Left cardiac atrium (tissue), 4 donors: ENCODE measurements at regions not wholly inside any gene's neighbourhood (a gene's known extent, or its start where the extent isn't known, plus 50 kb on each side); places are given as distances from the start of the nearest gene placed in this dataset.

ENCODE experiments used
- ATAC-seq, 2 donors: fragments of 200-7000 bp; cut with Tn5 transposase; one replicate each; pipeline ENCODE4 v1.9.1; 2020; ENCODE audit warnings: mild to moderate bottlenecking in 2 of 2, moderate library complexity in 2 of 2
- DNase-seq: peaks from one replicate; pipeline ENCODE4 v3.0.0-alpha.2; 2020
- intact Hi-C, 2 donors: fragments of 100-400 bp; cut with DNase I; formaldehyde crosslinking; loops; one replicate each; pipeline versions ENCODE4 v1.14.1 to v1.15.1; 2022 to 2023
- donor health status: DM: no; HTN: yes; CAD: no.
- donor health status: DM: no; HTN: yes; CAD: no; lungs with severe emphysema.
- donor health status: DM: yes; HTN: yes; CAD: no.
- donor health status: Dilated cardiomyopathy.

DNA sequence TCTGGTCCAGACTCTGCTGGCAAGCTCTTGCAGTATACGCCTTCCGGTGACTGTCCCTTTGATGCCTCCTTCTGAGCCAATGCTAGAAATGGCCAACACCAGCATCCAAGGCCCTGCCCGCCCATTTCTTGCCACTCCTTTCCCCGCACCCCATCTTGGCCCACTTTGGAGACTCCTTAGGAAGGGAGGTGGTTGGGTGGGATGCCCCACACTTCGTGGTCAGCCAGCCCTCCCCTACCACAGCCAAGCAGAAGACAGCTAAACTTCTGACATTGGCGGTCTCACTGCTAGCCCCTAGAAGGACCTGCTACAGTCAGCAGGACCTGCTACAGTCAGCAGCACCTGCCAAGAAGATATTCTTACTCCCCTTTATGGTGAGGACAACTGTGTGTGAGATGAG, 73.5 kb upstream of the CLDN14 start:
- intact Hi-C loops: no loop called here
- ATAC-seq (no peak), DNase-seq (no peak)

- no peak for ATAC-seq
- no peak for DNase-seq
- intact Hi-C loops: no loop called here
These were observed 74.7 kb upstream of the CLDN14 start for GRCh38 chr21:36554411-36555157.

DNA sequence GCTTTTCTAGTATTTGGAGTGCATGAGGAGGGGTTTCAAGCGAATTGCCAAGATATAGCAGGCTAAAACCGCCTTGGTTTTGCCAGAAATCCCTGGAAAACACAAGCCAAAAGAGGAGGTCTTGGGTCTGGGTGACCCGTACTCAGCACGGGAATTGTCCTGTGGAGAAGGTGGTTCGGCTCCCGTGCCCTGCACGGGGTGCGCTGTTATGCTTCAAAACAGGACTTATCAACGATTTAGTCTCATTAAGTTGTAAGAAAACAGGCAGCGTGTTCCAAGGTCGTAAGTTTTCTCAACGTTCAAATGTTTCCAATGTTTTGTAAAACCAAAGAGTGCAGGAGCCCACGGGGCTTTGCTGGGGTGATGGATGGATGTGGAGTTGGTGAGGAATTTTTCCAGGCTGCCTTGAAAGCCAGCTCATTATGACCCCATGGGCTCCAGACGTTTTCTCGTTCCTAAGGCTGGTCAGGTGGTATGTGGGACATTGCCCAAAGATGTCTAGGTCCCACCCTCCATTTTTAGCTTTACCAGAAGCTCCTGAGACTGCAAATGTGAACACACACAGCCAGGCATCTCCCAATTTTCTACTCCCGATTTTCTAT, 75.4 kb upstream of the CLDN14 start:
- ATAC-seq: no peak
- intact Hi-C loops: no loop called here
- DNase-seq: no peak

DNA sequence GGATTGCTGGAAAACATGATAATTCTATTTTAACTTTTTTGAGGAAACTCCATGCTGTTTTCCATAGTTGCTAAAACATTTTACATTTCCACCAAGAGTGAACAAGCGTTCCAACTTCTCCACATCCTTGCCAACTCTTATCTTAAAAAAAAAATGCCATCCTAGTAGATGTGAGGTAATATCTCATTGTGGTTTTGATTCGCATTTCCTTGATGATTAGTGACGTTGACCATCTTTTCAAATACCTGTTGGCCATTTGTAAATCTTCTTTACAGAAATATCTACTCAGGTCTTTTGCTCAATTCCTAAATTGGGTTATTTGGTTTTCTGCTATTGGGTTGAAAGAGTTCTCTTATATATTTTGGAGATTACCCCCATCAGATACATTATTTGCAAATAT, 77.4 kb upstream of the CLDN14 start:
- DNase-seq (no peak), ATAC-seq (no peak)
- intact Hi-C loops: no loop called here

GRCh38 chr21:36560933-36561575, 81.1 kb upstream of the CLDN14 start:
- ATAC-seq (no peak), DNase-seq (no peak)
- intact Hi-C loops: no loop called here

GRCh38 chr21:36563341-36563926, 83.5 kb upstream of the CLDN14 start:
- no peak for DNase-seq
- no peak for ATAC-seq
- intact Hi-C loops: no loop called here

- intact Hi-C loops: no loop called here
- DNase-seq (no peak), ATAC-seq (no peak)
These were observed 84.7 kb upstream of the CLDN14 start for GRCh38 chr21:36564647-36565046.

DNA sequence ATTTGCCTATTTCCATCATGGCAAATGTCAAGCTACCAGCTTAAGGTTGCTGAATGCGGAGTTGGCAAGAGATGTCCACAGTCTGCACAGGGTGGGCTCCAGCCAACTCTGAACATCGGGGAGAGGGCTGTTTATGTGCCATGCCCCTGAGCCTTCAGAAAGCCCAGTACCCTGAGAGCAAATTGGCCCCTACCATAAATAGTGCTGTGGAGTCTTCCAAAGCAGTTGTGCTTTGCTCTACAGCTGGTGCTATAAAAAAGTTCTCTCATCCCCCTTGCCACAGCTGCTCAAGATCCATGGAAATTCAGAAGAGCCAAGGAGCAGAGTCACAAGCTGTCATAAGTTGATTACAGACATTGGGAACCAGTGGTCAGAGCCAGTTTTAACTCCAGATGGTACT, 85.6 kb upstream of the CLDN14 start:
- intact Hi-C loops: no loop called here
- DNase-seq (no peak), ATAC-seq (no peak)

GRCh38 chr21:36566644-36567043, 86.7 kb upstream of the CLDN14 start:
- no peak for DNase-seq
- no peak for ATAC-seq
- intact Hi-C loops: loop anchor here in 1 of 2 donors (2.0 kb wide), 1 partner anchor 38 kb away; no protein-coding TSS in a partner anchor

DNA sequence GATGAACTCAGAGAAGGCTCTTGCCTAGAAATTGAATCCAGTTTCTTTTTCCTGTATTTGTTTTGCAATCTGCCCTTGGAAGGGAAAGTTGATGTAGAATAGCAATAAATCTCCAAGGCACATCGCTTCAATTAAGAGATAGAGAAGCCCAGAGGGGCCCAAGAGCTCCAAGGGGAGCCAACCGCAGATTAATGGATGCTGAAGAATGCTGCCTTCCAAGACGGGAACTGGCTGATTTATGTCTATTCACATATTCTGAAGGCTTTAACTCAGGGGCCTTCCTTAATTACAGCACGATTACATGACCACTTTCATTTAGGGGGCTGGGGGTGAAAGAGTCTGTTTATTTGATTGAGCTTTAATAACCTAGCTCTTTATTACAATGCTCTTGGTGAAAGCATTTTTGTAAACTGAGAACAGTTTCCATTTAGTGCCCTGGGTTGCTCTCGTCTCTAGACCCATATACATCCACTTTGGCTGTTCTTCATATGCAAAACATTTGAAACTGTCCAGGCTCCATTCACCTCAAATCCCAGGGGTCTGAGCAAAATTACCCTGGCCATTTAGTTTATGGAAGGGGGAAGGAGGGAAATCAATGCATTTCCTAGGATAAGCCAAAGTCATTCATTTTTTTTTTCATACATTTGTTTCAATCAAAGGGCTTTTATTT, 87.4 kb upstream of the CLDN14 start:
- no peak for DNase-seq
- ATAC-seq: no peak
- intact Hi-C loops: loop anchor here in 1 of 2 donors (2.0 kb wide), 1 partner anchor 39 kb away; no protein-coding TSS in a partner anchor

- intact Hi-C loops: no loop called here
- no peak for DNase-seq
- no peak for ATAC-seq
These were observed 89.6 kb upstream of the CLDN14 start for GRCh38 chr21:36569511-36569910.

DNA sequence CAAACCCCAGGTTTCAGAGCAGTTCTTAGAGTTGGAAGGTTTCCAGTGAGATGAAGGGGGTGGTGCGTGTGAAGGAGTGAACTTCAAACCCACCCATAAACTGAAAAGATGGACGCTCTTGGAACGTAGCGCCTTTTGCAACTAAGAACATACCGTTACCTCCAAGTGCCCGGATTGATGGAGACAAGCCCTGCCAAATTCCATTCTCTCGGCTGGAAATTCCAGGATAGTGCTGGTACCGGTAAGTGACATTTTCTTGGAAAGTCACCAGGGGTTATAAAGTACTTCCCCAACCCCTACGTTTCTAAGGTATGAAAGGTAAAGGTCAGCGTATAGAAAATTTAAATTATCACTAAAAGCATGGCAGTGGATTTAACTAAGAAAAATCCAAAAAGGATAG, 91.6 kb upstream of the CLDN14 start:
- no peak for DNase-seq
- ATAC-seq: peak in 1 of 2 donors; percentile 67

DNA sequence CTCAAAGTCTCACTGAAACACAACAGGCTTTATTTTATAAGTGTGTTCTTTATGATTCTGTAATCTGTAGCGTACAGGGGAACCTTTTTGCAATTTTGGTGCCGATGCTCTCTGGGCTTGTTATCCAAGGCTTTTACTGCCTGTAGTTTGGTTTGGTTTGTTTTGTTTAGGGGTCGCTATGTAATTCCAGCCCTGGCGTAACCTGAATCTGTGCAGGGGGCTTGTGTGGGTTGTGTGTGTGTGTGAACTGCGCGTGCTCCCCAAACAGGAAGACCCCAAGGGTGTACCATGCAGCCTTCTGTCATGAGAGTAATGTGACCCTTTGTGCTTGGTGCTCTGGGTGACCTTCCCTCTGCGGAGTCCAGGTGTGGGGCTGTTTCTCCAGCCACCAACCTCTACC, 92.1 kb upstream of the CLDN14 start:
- DNase-seq (no peak), ATAC-seq (no peak)
- intact Hi-C loops: no loop called here

More for the DNA sequence above, 91.6 kb upstream of the CLDN14 start:
- intact Hi-C loops: no loop called here

DNA sequence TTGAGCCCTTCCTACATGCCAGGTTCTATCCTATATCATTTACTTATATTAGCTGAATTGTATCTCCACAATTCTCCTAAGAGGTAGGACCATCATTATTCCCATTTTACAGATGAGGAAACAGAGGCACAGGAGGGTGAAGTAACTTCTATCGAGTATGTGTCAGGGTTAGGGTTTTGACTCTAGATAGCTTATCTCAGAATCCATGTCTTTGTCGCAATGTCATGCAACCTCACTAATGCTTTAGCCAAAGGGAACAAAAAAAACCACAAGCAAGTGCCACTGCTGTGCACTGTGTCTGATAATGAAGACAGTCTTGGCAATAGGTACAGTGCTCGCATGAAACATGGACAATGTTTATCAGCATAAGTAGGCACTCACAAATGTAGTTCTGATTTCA, 95.4 kb upstream of the CLDN14 start:
- intact Hi-C loops: no loop called here
- no peak for ATAC-seq
- no peak for DNase-seq

DNA sequence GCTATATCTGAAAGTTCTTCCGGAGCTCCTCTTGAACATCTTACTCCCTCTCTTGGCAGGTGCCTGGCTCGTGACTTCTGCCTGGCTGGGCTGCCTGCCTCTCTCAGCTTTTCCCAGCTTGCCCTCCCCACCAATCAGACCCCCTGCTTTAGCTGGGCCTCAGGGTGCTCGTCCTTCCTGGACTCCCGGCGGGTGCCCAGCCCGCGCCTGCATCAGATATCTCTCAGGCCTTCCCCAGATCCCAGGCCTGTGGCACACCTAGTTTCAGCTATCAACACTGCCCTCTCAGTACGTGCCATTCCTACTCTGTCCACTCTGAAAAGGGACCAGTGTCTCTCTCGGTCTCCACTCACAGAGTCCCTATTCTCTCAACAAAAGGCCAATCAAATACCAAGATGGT, 96.5 kb upstream of the CLDN14 start:
- intact Hi-C loops: no loop called here
- no peak for ATAC-seq
- no peak for DNase-seq

- DNase-seq (no peak), ATAC-seq (no peak)
- intact Hi-C loops: no loop called here
These were observed 100.0 kb upstream of the CLDN14 start for GRCh38 chr21:36579898-36580297.

DNA sequence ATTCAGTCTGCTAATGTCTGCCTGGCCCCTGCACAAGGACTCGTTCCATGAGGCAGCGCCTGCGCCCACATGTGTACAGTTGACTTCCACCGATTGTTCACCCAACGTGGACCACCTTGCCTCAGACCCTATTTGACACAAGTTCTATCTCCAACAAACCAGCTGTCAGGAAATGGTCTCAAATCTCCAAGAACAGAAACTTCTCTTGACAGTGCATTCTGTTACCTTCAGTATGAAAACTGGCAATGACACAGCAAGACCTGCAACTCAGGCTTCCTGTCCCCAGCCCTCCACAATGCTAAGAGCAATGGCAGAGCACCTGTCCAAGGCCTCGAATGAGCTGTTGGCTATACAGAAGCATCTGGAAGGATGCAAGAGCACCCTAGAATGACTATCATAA, 102.3 kb upstream of the CLDN14 start:
- ATAC-seq (no peak), DNase-seq (no peak)
- intact Hi-C loops: no loop called here

DNA sequence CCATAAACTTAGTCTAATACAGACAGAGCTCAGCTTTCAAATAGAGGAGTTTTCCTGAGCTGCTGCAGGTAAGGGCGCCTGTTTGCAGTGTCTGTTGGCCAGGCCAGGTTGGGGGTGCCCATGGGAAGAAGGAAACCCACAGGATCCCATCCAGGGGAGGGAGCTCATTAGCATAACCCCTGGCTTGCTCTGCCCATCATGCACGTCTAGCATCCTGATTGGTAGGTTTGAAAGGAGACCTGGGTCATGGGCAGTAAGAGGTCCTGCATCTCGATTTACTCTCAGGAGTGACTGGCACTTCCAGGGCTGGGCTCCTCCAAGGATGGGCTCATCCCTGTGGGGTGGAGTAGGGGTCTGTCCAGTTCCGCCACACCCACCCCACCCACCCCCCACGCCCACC, 103.7 kb upstream of the CLDN14 start:
- intact Hi-C loops: no loop called here
- no peak for ATAC-seq
- DNase-seq: no peak

GRCh38 chr21:36584980-36585940, 105.3 kb upstream of the CLDN14 start:
- DNase-seq: no peak

More at GRCh38 chr21:36584980-36585940, 105.3 kb upstream of the CLDN14 start:
- intact Hi-C loops: no loop called here
- no peak for ATAC-seq
